Fibroblast of mammary gland (primary cell): ENCODE measurements at regions not wholly inside any gene's neighbourhood (a gene's known extent, or its start where the extent isn't known, plus 50 kb on each side); places are given as distances from the start of the nearest gene placed in this dataset.
A peak's percentile ranks its signal among the peaks of the same experiment; 100 is the strongest.

Source experiments
- DNase-seq: peaks from one replicate; pipeline ENCODE4 v3.0.0-alpha.2; 2010; ENCODE audit warnings: low read depth
- H3K4me3 ChIP-seq: 2 replicates; pipeline ENCODE4 v1.5.1; 2011; ENCODE audit warnings: low read depth, mild to moderate bottlenecking, low read length, moderate library complexity; ENCODE audit not compliant: control insufficient read depth
- CTCF ChIP-seq: conservative IDR thresholded peaks from 2 replicates; pipeline ENCODE4 v1.5.1; 2011; ENCODE audit warnings: low read depth, low read length, inconsistent platforms; ENCODE audit not compliant: control insufficient read depth, insufficient read depth

GRCh38 chr5:52668139-52668538, 119.6 kb upstream of the ITGA1 start:
- H3K4me3 ChIP-seq: no peak overlapping the region
- no peak for TF ChIP-seq CTCF
- no peak for DNase-seq

GRCh38 chr5:52668544-52669185, 119.1 kb upstream of the ITGA1 start:
- TF ChIP-seq CTCF: no peak
- no peak for DNase-seq
- H3K4me3 ChIP-seq: no peak overlapping the region

GRCh38 chr5:52672459-52672858, 115.3 kb upstream of the ITGA1 start:
- no peak for DNase-seq

GRCh38 chr5:52673495-52673894, 114.2 kb upstream of the ITGA1 start:
- no peak for TF ChIP-seq CTCF
- DNase-seq: no peak
- no peak overlapping the region for H3K4me3 ChIP-seq

More at GRCh38 chr5:52672459-52672858, 115.3 kb upstream of the ITGA1 start:
- H3K4me3 ChIP-seq: no peak overlapping the region
- no peak for TF ChIP-seq CTCF

- no peak overlapping the region for H3K4me3 ChIP-seq
- no peak for TF ChIP-seq CTCF
- peak; percentile 96 for DNase-seq
Measured at GRCh38 chr5:52674815-52675545, 112.7 kb upstream of the ITGA1 start.

GRCh38 chr5:52682492-52682891, 105.2 kb upstream of the ITGA1 start:
- TF ChIP-seq CTCF: no peak
- H3K4me3 ChIP-seq: no peak overlapping the region
- DNase-seq: no peak

- no peak for DNase-seq
- no peak for TF ChIP-seq CTCF
- no peak overlapping the region for H3K4me3 ChIP-seq
Measured at GRCh38 chr5:52684051-52684450, 103.7 kb upstream of the ITGA1 start.
